H9 (cell line): ENCODE measurements at regions not wholly inside any gene's neighbourhood (a gene's known extent, or its start where the extent isn't known, plus 50 kb on each side); places are given as distances from the start of the nearest gene placed in this dataset.

ENCODE experiments used
- DNase-seq: peaks from one replicate; pipeline ENCODE4 v3.0.0-alpha.2; 2017
- H2AFZ ChIP-seq: one replicate; pipeline ENCODE4 v1.6.1; 2013; ENCODE audit warnings: mild to moderate bottlenecking, low read length, control low read depth, moderate library complexity
- H2AK5ac ChIP-seq: 2 replicates; pipeline ENCODE4 v1.6.1; 2013; ENCODE audit warnings: low read length, control low read depth, mixed read lengths; ENCODE audit not compliant: insufficient read length
- H2BK120ac ChIP-seq: one replicate; pipeline ENCODE4 v1.6.1; 2013; ENCODE audit warnings: low read depth, mild to moderate bottlenecking, low read length, control low read depth, inconsistent platforms; ENCODE audit not compliant: poor library complexity, severe bottlenecking
- H2BK12ac ChIP-seq: 2 replicates; pipeline ENCODE4 v1.6.1; 2013; ENCODE audit warnings: low read length, control low read depth, mixed read lengths, low read depth; ENCODE audit not compliant: insufficient read length
- H2BK15ac ChIP-seq: 2 replicates; pipeline ENCODE4 v1.6.1; 2013; ENCODE audit warnings: low read depth, low read length, control low read depth
- H2BK20ac ChIP-seq: one replicate; pipeline ENCODE4 v1.6.1; 2013; ENCODE audit warnings: low read depth, mild to moderate bottlenecking, low read length, control low read depth, inconsistent platforms; ENCODE audit not compliant: poor library complexity, severe bottlenecking
- H2BK5ac ChIP-seq: 2 replicates; pipeline ENCODE4 v1.6.1; 2013; ENCODE audit warnings: low read length, control low read depth, mixed read lengths; ENCODE audit not compliant: insufficient read length
- H3K14ac ChIP-seq: 2 replicates; pipeline ENCODE4 v1.6.1; 2013; ENCODE audit warnings: low read length, control low read depth; ENCODE audit not compliant: insufficient read depth
- H3K18ac ChIP-seq: 2 replicates; pipeline ENCODE4 v1.6.1; 2013; ENCODE audit warnings: low read depth, mild to moderate bottlenecking, mixed read lengths, low read length, control low read depth; ENCODE audit not compliant: insufficient read length
- H3K23ac ChIP-seq: 2 replicates; pipeline ENCODE4 v1.6.1; 2013; ENCODE audit warnings: low read length, control low read depth, mixed read lengths, low read depth; ENCODE audit not compliant: insufficient read length
- H3K23me2 ChIP-seq: 2 replicates; pipeline ENCODE4 v1.6.1; 2013; ENCODE audit warnings: low read depth, mild to moderate bottlenecking, mixed read lengths, low read length, control low read depth; ENCODE audit not compliant: insufficient read length, poor library complexity, severe bottlenecking
- H3K27ac ChIP-seq: 2 replicates; pipeline ENCODE4 v1.5.1; 2013; ENCODE audit warnings: low read length, control low read depth, mixed read lengths, low read depth; ENCODE audit not compliant: insufficient read length
- H3K27me3 ChIP-seq: 2 replicates; pipeline ENCODE4 v1.6.1; 2013; ENCODE audit warnings: low read length, control low read depth, inconsistent platforms; ENCODE audit not compliant: insufficient read depth
- H3K4ac ChIP-seq: 2 replicates; pipeline ENCODE4 v1.6.1; 2013; ENCODE audit warnings: low read depth, mild to moderate bottlenecking, control low read depth, inconsistent platforms, low read length, moderate library complexity
- H3K4me1 ChIP-seq: 2 replicates; pipeline ENCODE4 v1.6.1; 2013; ENCODE audit warnings: low read length, control low read depth, inconsistent platforms; ENCODE audit not compliant: insufficient read depth
- H3K4me2 ChIP-seq: 2 replicates; pipeline ENCODE4 v1.6.1; 2013; ENCODE audit warnings: low read length, control low read depth, mixed read lengths; ENCODE audit not compliant: insufficient read length, insufficient read depth
- H3K56ac ChIP-seq: 2 replicates; pipeline ENCODE4 v1.6.1; 2013; ENCODE audit warnings: low read depth, mild to moderate bottlenecking, mixed read lengths, low read length, control low read depth; ENCODE audit not compliant: insufficient read length
- H3K79me1 ChIP-seq: 2 replicates; pipeline ENCODE4 v1.6.1; 2013; ENCODE audit warnings: low read depth, mild to moderate bottlenecking, moderate library complexity, low read length, control low read depth, inconsistent platforms; ENCODE audit not compliant: insufficient read depth, poor library complexity, severe bottlenecking
- H3K79me2 ChIP-seq: 2 replicates; pipeline ENCODE4 v1.6.1; 2013; ENCODE audit warnings: low read length, control low read depth, inconsistent platforms; ENCODE audit not compliant: insufficient read depth
- H3K9ac ChIP-seq: 2 replicates; pipeline ENCODE4 v1.6.1; 2013; ENCODE audit warnings: low read length, control low read depth, mixed read lengths; ENCODE audit not compliant: insufficient read length; ENCODE audit errors: extremely low read depth
- H3K9me3 ChIP-seq: one replicate; pipeline ENCODE4 v1.6.1; 2013; ENCODE audit warnings: low read depth, low read length, inconsistent platforms; ENCODE audit not compliant: control insufficient read depth
- H3T11ph ChIP-seq: one replicate; pipeline ENCODE4 v1.6.1; 2013; ENCODE audit warnings: mild to moderate bottlenecking, low read length, control low read depth, inconsistent platforms
- H4K20me1 ChIP-seq: one replicate; pipeline ENCODE4 v1.6.1; 2013; ENCODE audit not compliant: control insufficient read depth, insufficient read length, insufficient read depth
- H4K5ac ChIP-seq: 2 replicates; pipeline ENCODE4 v1.6.1; 2013; ENCODE audit warnings: low read depth, mild to moderate bottlenecking, mixed read lengths, low read length, control low read depth; ENCODE audit not compliant: insufficient read length
- H4K8ac ChIP-seq: replicated peaks from 2 replicates; pipeline ENCODE4 v1.6.1; 2013; ENCODE audit warnings: low read length, control low read depth, mixed read lengths, low read depth; ENCODE audit not compliant: insufficient read length
- H4K91ac ChIP-seq: 2 replicates; pipeline ENCODE4 v1.6.1; 2013; ENCODE audit warnings: low read depth, mild to moderate bottlenecking, moderate library complexity, mixed read lengths, low read length, control low read depth; ENCODE audit not compliant: insufficient read length
- H3K27ac Mint-ChIP-seq, 3 experiments: 2 replicates in 2 of 3; 3 replicates in 1 of 3; pipeline ENCODE4 v1.8.0; 2020 to 2021; ENCODE audit warnings: mixed read lengths in 3 of 3, mild to moderate bottlenecking in 1 of 3, moderate library complexity in 1 of 3
- H3K27me3 Mint-ChIP-seq: 2 replicates; pipeline ENCODE4 v1.8.0; 2021; ENCODE audit warnings: low read depth, mild to moderate bottlenecking, moderate library complexity, mixed read lengths
- H3K36me3 Mint-ChIP-seq, 3 experiments: 2 replicates in 2 of 3; 3 replicates in 1 of 3; pipeline ENCODE4 v1.8.0; 2020 to 2021; ENCODE audit warnings: low read depth in 3 of 3, mixed read lengths in 3 of 3; ENCODE audit not compliant: insufficient read depth in 1 of 3
- H3K4me1 Mint-ChIP-seq, 2 experiments: 2 replicates each; pipeline ENCODE4 v1.8.0; 2020; ENCODE audit warnings: mixed read lengths in 2 of 2
- H3K4me3 Mint-ChIP-seq, 2 experiments: 2 replicates in 1 of 2; 3 replicates in 1 of 2; pipeline ENCODE4 v1.8.0; 2020 to 2021; ENCODE audit warnings: mild to moderate bottlenecking in 2 of 2, mixed read lengths in 2 of 2, moderate library complexity in 1 of 2
- H3K9me3 Mint-ChIP-seq, 2 experiments: 2 replicates in 1 of 2; 3 replicates in 1 of 2; pipeline ENCODE4 v1.8.0; 2020; ENCODE audit warnings: mild to moderate bottlenecking in 2 of 2, mixed read lengths in 2 of 2, moderate library complexity in 1 of 2
- CTCF ChIP-seq: fragments of 200-600 bp; sonication (generic); conservative IDR thresholded peaks from 3 replicates; pipeline ENCODE4 v1.8.0; 2021; ENCODE audit warnings: antibody characterized with exemption, mild to moderate bottlenecking
- WGBS: extraction: QIAGEN DNeasy Blood & Tissue Kit; methylation state at CpG from one replicate; pipeline ENCODE4 v1.1.7; 2013; ENCODE audit warnings: missing lambda C conversion rate, low lambda C conversion rate, mixed read lengths; ENCODE audit not compliant: insufficient read length; ENCODE audit errors: extremely low coverage; 5-methylcytosine and 5-hydroxymethylcytosine counted together

- H3K4me3 Mint-ChIP-seq: no peak overlapping the region
Observed at GRCh38 chr18:70553936-70554260, 265.1 kb downstream of the SOCS6 start.

More at GRCh38 chr18:70553936-70554260, 265.1 kb downstream of the SOCS6 start:
- 0 out of 2 replicates have a peak, but pooled peaks cover 2% of the 10 kb centered on the region for H3K4me1 ChIP-seq
- no peaks in the 10 kb centered on the region for H3K36me3 Mint-ChIP-seq
- no peak overlapping the region for H3K23ac ChIP-seq
- H3K9ac ChIP-seq: no peak overlapping the region
- no peak overlapping the region for H4K8ac ChIP-seq
- H3K9me3 Mint-ChIP-seq: no peaks in the 10 kb centered on the region
- no peak overlapping the region for H3K4me2 ChIP-seq
- H3K4ac ChIP-seq: no peak overlapping the region
- H2BK5ac ChIP-seq: no peak overlapping the region
- H3K27ac Mint-ChIP-seq: peak overlapping the region in 1 of 3 experiments; percentile 48; a peak in 1 of 7 replicates
- no peak overlapping the region for H2BK20ac ChIP-seq
- no peaks in the 10 kb centered on the region; the same call in 1 of the 2 replicates for H3K27me3 Mint-ChIP-seq
- no peaks in the 10 kb centered on the region for H3K79me2 ChIP-seq
- H2BK12ac ChIP-seq: no peak overlapping the region
- no peak overlapping the region for H3K56ac ChIP-seq
- H2AK5ac ChIP-seq: no peak overlapping the region
- no CpG with 5 or more reads among the region's 3 CpGs for WGBS
- no peaks in the 10 kb centered on the region for H3K27me3 ChIP-seq
- H3T11ph ChIP-seq: no peak overlapping the region
- no peak overlapping the region for H4K5ac ChIP-seq
- no peak overlapping the region for H4K91ac ChIP-seq
- H2BK15ac ChIP-seq: no peak overlapping the region
- no peak overlapping the region for H2BK120ac ChIP-seq
- H3K4me1 Mint-ChIP-seq: peaks cover 3 to 10% of the 10 kb centered on the region in 2 experiments
- no peak overlapping the region for H3K18ac ChIP-seq
- no peaks in the 10 kb centered on the region for H3K79me1 ChIP-seq
- H3K27ac ChIP-seq: no peak overlapping the region
- no peak overlapping the region for H3K14ac ChIP-seq
- no peaks in the 10 kb centered on the region for H3K23me2 ChIP-seq
- no peaks in the 10 kb centered on the region for H4K20me1 ChIP-seq
- H3K9me3 ChIP-seq: no peaks in the 10 kb centered on the region
- TF ChIP-seq CTCF: no peak
- no peak overlapping the region for H2AFZ ChIP-seq
- DNase-seq: no peak
